Right ventricle myocardium superior (tissue), 1 donor: ENCODE measurements at regions not wholly inside any gene's neighbourhood (a gene's known extent, or its start where the extent isn't known, plus 50 kb on each side); places are given as distances from the start of the nearest gene placed in this dataset.
"Not testable (repeated sequence)": the region's sequence is repeated elsewhere in the genome, so short reads cannot be mapped to it uniquely, and the experiment has no call there.

Source experiments
- ATAC-seq: fragments of 200-7000 bp; cut with Tn5 transposase; one replicate; pipeline ENCODE4 v1.9.1; 2020; ENCODE audit warnings: mild to moderate bottlenecking; ENCODE audit not compliant: poor library complexity
- DNase-seq: peaks from one replicate; pipeline ENCODE4 v3.0.0-alpha.2; 2020
- intact Hi-C: fragments of 100-400 bp; cut with DNase I; formaldehyde crosslinking; loops from one replicate; pipeline ENCODE4 v1.11.2; 2022
- donor health status: DM: no; HTN: yes; CAD: no; lungs with severe emphysema.

- intact Hi-C loops, result no loop called here
- ATAC-seq (no peak), DNase-seq (no peak)
Measured at GRCh38 chr3:158026236-158026635, 80.0 kb downstream of the SHOX2 start.

- ATAC-seq, intact Hi-C loops: not testable (repeated sequence)
Measured at GRCh38 chr3:158019897-158020296, 86.3 kb downstream of the SHOX2 start.

GRCh38 chr3:158018462-158018861 lies 87.8 kb downstream of the SHOX2 start:
- intact Hi-C loops, result no loop called here
- DNase-seq (no peak), ATAC-seq (no peak)

More at GRCh38 chr3:158019897-158020296, 86.3 kb downstream of the SHOX2 start:
- not testable (repeated sequence) for DNase-seq

GRCh38 chr3:158012901-158013300 lies 93.3 kb downstream of the SHOX2 start:
- intact Hi-C loops, result no loop called here
- DNase-seq (no peak), ATAC-seq (no peak)

GRCh38 chr3:158005391-158006100 lies 100.7 kb downstream of the SHOX2 start:
- intact Hi-C loops, result no loop called here
- ATAC-seq (no peak), DNase-seq (no peak)

- intact Hi-C loops, result no loop called here
- DNase-seq (no peak), ATAC-seq (no peak)
Measured at GRCh38 chr3:157999246-157999645, 107.0 kb downstream of the SHOX2 start.

- no peak for DNase-seq
- intact Hi-C loops, result no loop called here
- ATAC-seq, result no peak
Measured at GRCh38 chr3:157982359-157982758, 123.9 kb downstream of the SHOX2 start.

- ATAC-seq, result no peak
- no peak for DNase-seq
- intact Hi-C loops, result no loop called here
Measured at GRCh38 chr3:157981819-157982218, 124.4 kb downstream of the SHOX2 start.

- DNase-seq, result no peak
- ATAC-seq, result no peak
- intact Hi-C loops, result no loop called here
Measured at GRCh38 chr3:157979022-157979421, 127.2 kb downstream of the SHOX2 start.

GRCh38 chr3:157961665-157962064 lies 144.6 kb downstream of the SHOX2 start:
- intact Hi-C loops, result no loop called here
- no peak for DNase-seq
- ATAC-seq, result no peak

- DNase-seq (no peak), ATAC-seq (no peak)
- intact Hi-C loops, result no loop called here
Measured at GRCh38 chr3:157958457-157958856, 147.8 kb downstream of the SHOX2 start.

- DNase-seq (no peak), ATAC-seq (no peak)
- intact Hi-C loops, result no loop called here
Measured at GRCh38 chr3:157956850-157957249, 149.4 kb downstream of the SHOX2 start.

- no peak for ATAC-seq
- intact Hi-C loops, result no loop called here
- no peak for DNase-seq
Measured at GRCh38 chr3:157956176-157956575, 150.0 kb downstream of the SHOX2 start.

GRCh38 chr3:157953565-157953964 lies 152.7 kb downstream of the SHOX2 start:
- ATAC-seq, result no peak
- intact Hi-C loops, result no loop called here
- no peak for DNase-seq

GRCh38 chr3:157948605-157949383 lies 157.4 kb downstream of the SHOX2 start:
- DNase-seq (no peak), ATAC-seq (no peak)
- intact Hi-C loops, result no loop called here

GRCh38 chr3:157939166-157939565 lies 167.1 kb downstream of the SHOX2 start:
- intact Hi-C loops, result no loop called here
- no peak for DNase-seq
- ATAC-seq, result no peak

- DNase-seq (no peak), ATAC-seq (no peak)
- intact Hi-C loops, result no loop called here
Measured at GRCh38 chr3:157938154-157938779, 168.0 kb downstream of the SHOX2 start.

GRCh38 chr3:157931517-157931916 lies 174.7 kb downstream of the SHOX2 start:
- intact Hi-C loops, result no loop called here
- ATAC-seq, result no peak
- DNase-seq, result no peak

- ATAC-seq (no peak), DNase-seq (no peak)
Measured at GRCh38 chr3:157930000-157930780, 176.0 kb downstream of the SHOX2 start.

More at GRCh38 chr3:157930000-157930780, 176.0 kb downstream of the SHOX2 start:
- intact Hi-C loops, result no loop called here
